ENCODE measurements at regions not wholly inside any gene's neighbourhood (a gene's known extent, or its start where the extent isn't known, plus 50 kb on each side); places are given as distances from the start of the nearest gene placed in this dataset.
A peak's percentile ranks its signal among the peaks of the same experiment; 100 is the strongest.

- DNase-seq (ENCODE audit: low spot score) = no peak
Measured at GRCh38 chr11:114758627-114759026, 80.3 kb downstream of the NXPE2 start.

GRCh38 chr11:114762408-114762807, 84.1 kb downstream of the NXPE2 start:
- peak; percentile 35 for DNase-seq (ENCODE audit: low spot score)

GRCh38 chr11:114764563-114764962, 86.2 kb downstream of the NXPE2 start:
- DNase-seq (ENCODE audit: low spot score) = no peak

GRCh38 chr11:114771172-114771571, 92.8 kb downstream of the NXPE2 start:
- DNase-seq (ENCODE audit: low spot score) = no peak

- no peak for DNase-seq (ENCODE audit: low spot score)
Measured at GRCh38 chr11:114773541-114774338, 95.4 kb downstream of the NXPE2 start.

- no peak for DNase-seq (ENCODE audit: low spot score)
Measured at GRCh38 chr11:114774599-114775361, 96.5 kb downstream of the NXPE2 start.

GRCh38 chr11:114775875-114776621, 97.7 kb downstream of the NXPE2 start:
- DNase-seq (ENCODE audit: low spot score) = no peak

GRCh38 chr11:114776956-114777355, 98.6 kb downstream of the NXPE2 start:
- no peak for DNase-seq (ENCODE audit: low spot score)

GRCh38 chr11:114779189-114779588, 100.9 kb downstream of the NXPE2 start:
- no peak for DNase-seq (ENCODE audit: low spot score)

GRCh38 chr11:114782650-114783310, 104.5 kb downstream of the NXPE2 start:
- no peak for DNase-seq (ENCODE audit: low spot score)

- no peak for DNase-seq (ENCODE audit: low spot score)
Measured at GRCh38 chr11:114783805-114784204, 105.5 kb downstream of the NXPE2 start.

- no peak for DNase-seq (ENCODE audit: low spot score)
Measured at GRCh38 chr11:114784216-114784615, 105.9 kb downstream of the NXPE2 start.

- no peak for DNase-seq (ENCODE audit: low spot score)
Measured at GRCh38 chr11:114784891-114785290, 106.6 kb downstream of the NXPE2 start.

- no peak for DNase-seq (ENCODE audit: low spot score)
Measured at GRCh38 chr11:114785820-114786219, 107.5 kb downstream of the NXPE2 start.

GRCh38 chr11:114787126-114787525, 108.8 kb downstream of the NXPE2 start:
- DNase-seq (ENCODE audit: low spot score) = no peak

- DNase-seq (ENCODE audit: low spot score) = no peak
Measured at GRCh38 chr11:114790910-114791309, 112.6 kb downstream of the NXPE2 start.

GRCh38 chr11:114794048-114794684, 115.8 kb downstream of the NXPE2 start:
- no peak for DNase-seq (ENCODE audit: low spot score)

- no peak for DNase-seq (ENCODE audit: low spot score)
Measured at GRCh38 chr11:114796954-114797721, 118.8 kb downstream of the NXPE2 start.

- no peak for DNase-seq (ENCODE audit: low spot score)
Measured at GRCh38 chr11:114799476-114799875, 121.1 kb downstream of the NXPE2 start.

GRCh38 chr11:114801773-114802172, 123.4 kb downstream of the NXPE2 start:
- no peak for DNase-seq (ENCODE audit: low spot score)

- no peak for DNase-seq (ENCODE audit: low spot score)
Measured at GRCh38 chr11:114802878-114803277, 124.6 kb downstream of the NXPE2 start.
